GM21526 (cell line): ENCODE measurements at regions not wholly inside any gene's neighbourhood (a gene's known extent, or its start where the extent isn't known, plus 50 kb on each side); places are given as distances from the start of the nearest gene placed in this dataset.

ENCODE experiments used
- ATAC-seq: cut with Tn5 transposase; IDR thresholded peaks from one replicate; pipeline ENCODE4 v1.9.1; 2021; ENCODE audit warnings: moderate library complexity; ENCODE audit not compliant: unreplicated experiment, low FRiP score

DNA sequence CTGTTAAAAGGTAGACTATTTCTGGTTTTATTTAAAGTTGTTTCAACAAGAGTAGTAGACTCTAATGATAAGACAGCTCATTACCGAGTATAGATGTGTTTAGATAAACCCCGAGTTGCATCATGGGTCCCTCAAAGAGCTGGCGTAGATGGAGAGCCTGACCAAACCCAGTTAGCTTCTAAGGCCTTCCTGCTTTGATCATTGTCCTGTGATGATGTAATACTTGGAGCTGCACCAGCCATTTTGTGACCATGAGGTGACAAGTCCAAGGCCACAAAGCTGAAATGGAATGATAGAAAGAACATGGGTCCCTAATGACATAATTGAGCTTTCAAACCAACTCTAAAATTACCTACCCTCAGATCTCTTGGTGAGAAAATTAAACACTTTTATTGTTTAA lies 66.6 kb upstream of the TAB3 start:
- no peak for ATAC-seq

DNA sequence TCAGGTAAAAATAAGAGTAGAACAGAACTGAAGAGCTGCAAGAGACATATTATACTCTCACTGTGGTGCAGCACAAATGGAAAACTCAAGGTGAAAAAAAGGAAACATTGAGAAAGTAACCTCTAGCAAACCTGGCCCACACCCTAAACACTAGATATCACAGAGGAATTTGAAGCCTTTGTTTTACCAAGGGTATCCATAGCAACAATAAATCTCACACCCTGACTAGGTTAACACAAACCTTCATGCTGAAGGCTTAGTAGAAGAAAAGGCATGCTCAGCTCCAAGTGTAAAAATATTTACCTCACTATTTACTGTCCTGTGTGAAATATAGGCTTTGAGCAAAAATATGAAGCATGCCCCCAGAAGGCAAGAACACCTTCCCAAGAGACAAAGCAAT lies 61.9 kb upstream of the TAB3 start:
- ATAC-seq = no peak

DNA sequence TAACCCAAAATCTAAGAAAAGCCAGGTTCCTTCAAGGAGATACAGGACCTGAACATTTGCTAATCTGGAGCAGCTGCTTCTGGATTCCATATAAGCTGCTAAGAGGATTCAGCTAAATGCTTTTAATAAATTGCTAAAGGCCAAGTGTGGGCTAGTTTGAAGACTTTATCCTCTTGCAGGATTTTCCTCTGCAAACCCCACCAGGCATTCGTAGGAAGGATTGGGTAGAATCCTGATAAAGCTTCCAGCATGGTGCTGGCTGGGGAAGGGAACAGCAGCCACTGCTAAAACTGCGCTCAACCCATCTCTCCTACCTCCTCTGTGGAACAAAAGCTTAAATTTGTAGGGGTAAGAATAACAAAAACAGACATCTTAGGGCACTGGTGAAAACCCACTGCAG lies 61.3 kb upstream of the TAB3 start:
- ATAC-seq = no peak

DNA sequence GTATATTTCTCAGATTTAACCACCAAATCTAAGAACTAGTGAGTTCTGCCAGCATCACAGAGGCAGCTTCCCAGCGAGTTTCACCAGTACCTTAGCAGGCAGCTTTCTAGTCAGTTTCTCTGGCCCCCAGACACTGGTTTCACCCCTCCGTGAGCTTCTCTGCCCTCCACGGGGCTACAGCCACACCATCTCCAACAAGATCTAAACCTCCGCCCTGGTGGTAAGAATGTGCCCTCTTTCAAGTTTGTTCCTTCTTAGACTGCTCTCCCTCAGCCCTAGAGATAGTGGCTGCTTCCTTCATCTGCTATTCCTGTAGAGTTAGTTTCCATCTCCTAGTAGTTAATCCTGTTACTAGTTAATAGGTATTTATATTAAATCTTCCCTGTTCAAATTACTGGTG lies 60.5 kb upstream of the TAB3 start:
- ATAC-seq = no peak

DNA sequence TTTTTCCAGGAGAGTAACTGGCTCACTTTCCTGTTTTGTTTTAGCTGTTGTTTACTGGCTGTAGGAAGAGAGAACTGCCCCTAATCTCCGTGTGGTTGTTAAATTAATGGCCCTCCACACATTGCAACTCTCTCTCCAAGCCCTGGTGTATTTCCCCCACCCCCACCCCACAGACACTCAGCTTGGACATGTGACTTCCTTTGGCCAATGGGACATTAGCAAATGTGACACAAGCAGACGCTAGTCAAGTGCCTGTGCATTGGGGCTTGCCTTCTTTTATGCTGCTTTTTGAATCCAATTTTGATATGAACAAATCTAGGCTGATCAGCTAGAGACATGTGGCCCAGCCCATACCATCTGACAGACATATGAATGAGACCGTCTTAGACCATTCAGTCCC lies 59.6 kb upstream of the TAB3 start:
- no peak for ATAC-seq

DNA sequence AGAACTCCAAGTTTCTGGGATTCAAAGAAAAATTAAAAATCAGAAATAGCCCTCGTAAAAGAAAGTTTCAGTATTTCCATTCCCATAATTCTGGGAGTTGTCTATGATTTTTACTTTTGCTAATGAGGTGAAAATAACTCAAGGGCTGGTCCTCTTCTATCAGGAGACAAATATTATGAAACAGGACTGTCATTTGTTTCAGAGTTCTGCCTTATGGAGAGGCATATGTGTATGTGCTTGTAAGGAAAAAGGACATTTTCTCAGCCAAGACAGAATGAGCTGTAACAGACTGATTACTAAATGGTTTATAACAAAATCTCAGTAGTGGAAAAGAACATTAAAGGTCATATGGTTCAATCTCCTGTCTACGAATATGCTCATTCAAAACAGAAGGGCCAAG lies 59.0 kb upstream of the TAB3 start:
- ATAC-seq = no peak

DNA sequence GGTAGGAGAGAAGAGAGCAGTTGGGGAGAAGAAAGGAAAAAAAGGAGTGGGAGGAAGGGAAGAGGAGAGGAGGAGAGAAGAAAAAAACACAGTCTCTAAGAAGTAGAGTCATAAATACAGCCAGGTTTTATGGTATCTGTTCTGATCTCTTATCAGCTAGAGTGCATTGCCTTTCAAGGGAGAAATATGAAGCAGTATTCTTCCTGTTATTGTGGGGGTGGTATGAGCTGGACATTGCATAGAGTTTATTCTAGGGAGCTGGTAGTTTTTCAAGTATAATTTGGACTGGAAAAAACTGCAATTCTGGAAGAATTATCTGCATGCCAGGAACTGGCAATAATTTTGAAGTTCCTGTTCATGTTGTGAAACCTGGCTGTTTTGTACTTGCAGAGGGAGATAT lies 54.9 kb upstream of the TAB3 start:
- ATAC-seq = no peak

DNA sequence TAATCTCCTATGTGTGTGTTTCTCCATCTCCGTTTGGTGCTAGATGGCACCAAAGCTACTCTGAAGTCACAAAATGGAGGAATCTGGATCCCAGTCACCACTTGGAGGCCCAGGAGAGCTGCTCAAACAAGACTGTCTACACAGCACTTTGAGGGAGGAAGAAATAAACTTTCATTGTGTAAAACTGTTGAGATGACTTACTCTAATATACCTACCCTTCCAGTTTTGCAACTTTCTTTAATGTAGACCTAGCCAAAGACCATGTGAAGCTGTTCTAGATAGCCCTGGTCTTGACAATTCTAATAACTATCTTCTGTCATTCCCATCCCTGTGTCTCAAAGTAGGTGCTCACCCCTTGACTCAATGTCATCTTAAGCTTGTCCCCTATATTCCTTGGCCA lies 52.8 kb upstream of the TAB3 start:
- no peak for ATAC-seq

DNA sequence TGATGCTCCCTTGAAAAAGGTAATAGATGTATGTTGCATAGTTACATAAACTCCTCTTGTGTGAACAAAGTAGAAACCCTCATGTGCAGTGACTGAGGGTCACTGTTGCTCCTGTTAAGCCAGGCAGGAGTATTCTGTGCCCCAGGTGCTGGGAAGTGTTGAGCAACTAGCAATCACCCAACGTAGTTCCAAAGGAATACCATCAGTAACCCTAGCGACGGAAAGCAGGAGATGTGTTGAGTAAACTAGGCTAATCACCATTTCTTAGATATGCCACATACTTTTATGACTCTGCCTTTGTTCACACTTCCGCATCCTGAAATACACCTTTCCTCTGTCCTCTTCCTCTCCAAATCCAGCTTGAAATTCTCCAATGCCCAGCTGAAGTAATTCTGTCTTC lies 50.9 kb upstream of the TAB3 start:
- no peak for ATAC-seq
